HG03196 (cell line): ENCODE measurements at regions not wholly inside any gene's neighbourhood (a gene's known extent, or its start where the extent isn't known, plus 50 kb on each side); places are given as distances from the start of the nearest gene placed in this dataset.

Experiments
- ATAC-seq: cut with Tn5 transposase; IDR thresholded peaks from one replicate; pipeline ENCODE4 v1.9.1; 2021; ENCODE audit not compliant: unreplicated experiment

GRCh38 chr15:62757535-62757934 lies 285.0 kb upstream of the TPM1 start:
- ATAC-seq: no peak

- ATAC-seq: no peak
Observed at GRCh38 chr15:62758126-62758951, 284.2 kb upstream of the TPM1 start.

- no peak for ATAC-seq
Observed at GRCh38 chr15:62758952-62759349, 283.6 kb upstream of the TPM1 start.

- no peak for ATAC-seq
Observed at GRCh38 chr15:62760538-62760937, 282.0 kb upstream of the TPM1 start.

- no peak for ATAC-seq
Observed at GRCh38 chr15:62765916-62766315, 276.6 kb upstream of the TPM1 start.

- ATAC-seq: no peak
Observed at GRCh38 chr15:62766599-62766998, 275.9 kb upstream of the TPM1 start.

GRCh38 chr15:62769604-62770003 lies 272.9 kb upstream of the TPM1 start:
- ATAC-seq: no peak

GRCh38 chr15:62770111-62770660 lies 272.4 kb upstream of the TPM1 start:
- no peak for ATAC-seq

- ATAC-seq: no peak
Observed at GRCh38 chr15:62770752-62771151, 271.8 kb upstream of the TPM1 start.

- no peak for ATAC-seq
Observed at GRCh38 chr15:62771234-62771633, 271.3 kb upstream of the TPM1 start.

GRCh38 chr15:62773369-62774165 lies 269.0 kb upstream of the TPM1 start:
- ATAC-seq: no peak

GRCh38 chr15:62775932-62776331 lies 266.6 kb upstream of the TPM1 start:
- ATAC-seq: no peak

GRCh38 chr15:62777671-62778070 lies 264.9 kb upstream of the TPM1 start:
- no peak for ATAC-seq

GRCh38 chr15:62779036-62779770 lies 263.3 kb upstream of the TPM1 start:
- ATAC-seq: no peak

GRCh38 chr15:62779899-62780298 lies 262.6 kb upstream of the TPM1 start:
- ATAC-seq: no peak

- ATAC-seq: no peak
Observed at GRCh38 chr15:62781081-62781497, 261.5 kb upstream of the TPM1 start.

- no peak for ATAC-seq
Observed at GRCh38 chr15:62782071-62782841, 260.3 kb upstream of the TPM1 start.

- no peak for ATAC-seq
Observed at GRCh38 chr15:62782896-62783295, 259.7 kb upstream of the TPM1 start.

GRCh38 chr15:62783303-62783957 lies 259.1 kb upstream of the TPM1 start:
- ATAC-seq: no peak
